Mesodermal cell (in vitro differentiated cells): ENCODE measurements at regions not wholly inside any gene's neighbourhood (a gene's known extent, or its start where the extent isn't known, plus 50 kb on each side); places are given as distances from the start of the nearest gene placed in this dataset.
"Not testable (repeated sequence)": the region's sequence is repeated elsewhere in the genome, so short reads cannot be mapped to it uniquely, and the experiment has no call there.

Experiments
- H3K27ac ChIP-seq: 2 replicates; pipeline ENCODE4 v1.7.0; 2013; ENCODE audit warnings: mild to moderate bottlenecking, low read depth, low read length, moderate library complexity; ENCODE audit not compliant: severe bottlenecking
- H3K36me3 ChIP-seq: 2 replicates; pipeline ENCODE4 v1.7.1; 2013; ENCODE audit warnings: mild to moderate bottlenecking, low read length, moderate library complexity; ENCODE audit not compliant: control insufficient read depth, insufficient read depth
- H3K4me1 ChIP-seq: one replicate; pipeline ENCODE4 v1.7.1; 2013; ENCODE audit warnings: mild to moderate bottlenecking, low read length; ENCODE audit not compliant: insufficient read depth, control insufficient read depth, poor library complexity, severe bottlenecking
- H3K4me3 ChIP-seq: 2 replicates; pipeline ENCODE4 v1.7.0; 2013; ENCODE audit warnings: low read length, control low read depth, mild to moderate bottlenecking; ENCODE audit not compliant: insufficient read depth, poor library complexity, severe bottlenecking; ENCODE audit errors: extremely low read depth
- H3K9me3 ChIP-seq: 2 replicates; pipeline ENCODE4 v1.7.1; 2013; ENCODE audit warnings: mild to moderate bottlenecking, low read length, moderate library complexity; ENCODE audit not compliant: control insufficient read depth
- WGBS, 2 experiments: methylation state at CpG; one replicate each; pipeline ENCODE4 v1.1.5; 2013; ENCODE audit warnings: missing lambda C conversion rate in 2 of 2; ENCODE audit not compliant: insufficient coverage in 2 of 2; 5-methylcytosine and 5-hydroxymethylcytosine counted together

- WGBS, 2 experiments: no CpG with 5 or more reads among the region's 3 CpGs
- Histone ChIP-seq H3K27ac (no peak overlapping the region), H3K36me3 (no peaks in the 10 kb centered on the region), H3K9me3 (no peaks in the 10 kb centered on the region), H3K4me1 (no peaks in the 10 kb centered on the region), H3K4me3 (no peak overlapping the region)
Measured at GRCh38 chr13:58655086-58655485, 1023.5 kb downstream of the PCDH17 start.

DNA sequence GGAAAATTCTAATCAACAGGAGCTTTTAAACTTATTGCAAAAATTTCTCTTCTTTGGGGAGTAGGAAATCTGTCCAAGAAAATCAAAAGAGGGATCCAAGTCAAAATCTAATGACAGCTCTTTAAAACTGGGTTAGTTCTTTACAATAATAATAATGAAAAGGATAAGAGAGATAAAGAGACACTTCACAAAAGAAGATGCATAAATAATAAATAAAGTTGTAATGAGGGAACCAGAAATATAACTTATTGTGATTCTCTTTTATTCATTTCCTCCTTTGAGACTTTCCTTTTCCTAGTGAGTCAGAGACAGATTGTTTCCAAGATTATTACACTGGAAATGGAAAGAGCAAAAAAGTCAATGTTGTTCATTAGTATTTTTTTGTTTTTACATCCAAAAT, 1029.3 kb downstream of the PCDH17 start:
- H3K36me3 ChIP-seq: no peaks in the 10 kb centered on the region
- no peak overlapping the region for H3K4me3 ChIP-seq
- H3K4me1 ChIP-seq: no peaks in the 10 kb centered on the region
- no peaks in the 10 kb centered on the region for H3K9me3 ChIP-seq
- no peak overlapping the region for H3K27ac ChIP-seq

DNA sequence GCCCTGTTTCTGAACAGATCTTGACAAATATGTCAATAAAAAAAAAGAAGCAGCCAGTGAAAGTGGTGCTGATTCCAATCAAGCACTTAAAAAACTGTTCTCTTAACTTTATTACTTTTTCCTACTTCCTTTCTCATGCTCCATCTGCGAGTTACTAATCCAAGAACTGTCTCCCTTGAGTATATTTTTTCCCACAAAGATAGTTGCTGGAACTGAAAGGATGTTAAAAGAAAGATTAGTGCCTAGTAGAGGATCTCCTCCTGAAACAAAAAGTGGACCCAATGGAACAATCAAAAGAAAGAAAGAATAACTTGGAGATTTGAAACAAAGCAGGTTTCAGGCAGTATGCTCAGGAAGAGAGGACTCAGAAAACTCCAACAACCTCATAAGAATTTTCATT, 1034.8 kb downstream of the PCDH17 start:
- no CpG with 5 or more reads among the region's 1 CpG for WGBS, 2 experiments
- H3K4me1 ChIP-seq: no peaks in the 10 kb centered on the region
- no peak overlapping the region for H3K4me3 ChIP-seq
- H3K9me3 ChIP-seq: no peaks in the 10 kb centered on the region
- H3K27ac ChIP-seq: no peak overlapping the region
- no peaks in the 10 kb centered on the region for H3K36me3 ChIP-seq

GRCh38 chr13:58667096-58667495, 1035.6 kb downstream of the PCDH17 start:
- Histone ChIP-seq H3K9me3 (no peaks in the 10 kb centered on the region), H3K27ac (no peak overlapping the region), H3K36me3 (no peaks in the 10 kb centered on the region), H3K4me1 (no peaks in the 10 kb centered on the region), H3K4me3 (no peak overlapping the region)
- 100% methylated on average over 1 of the region's 2 CpGs; no CpG with 5 or more reads in 1 of the 2 experiments for WGBS, 2 experiments

- H3K36me3 ChIP-seq: no peaks in the 10 kb centered on the region
- WGBS, 2 experiments: no CpG with 5 or more reads among the region's 4 CpGs
- no peak overlapping the region for H3K27ac ChIP-seq
- no peak overlapping the region for H3K4me3 ChIP-seq
- H3K4me1 ChIP-seq: no peaks in the 10 kb centered on the region
- H3K9me3 ChIP-seq: no peaks in the 10 kb centered on the region
Measured at GRCh38 chr13:58680115-58680514, 1048.6 kb downstream of the PCDH17 start.

- H3K27ac ChIP-seq: no peak overlapping the region
- H3K4me1 ChIP-seq: no peaks in the 10 kb centered on the region
- no peaks in the 10 kb centered on the region for H3K36me3 ChIP-seq
- WGBS, 2 experiments: 86 to 100% methylated on average over 1 to 4 of the region's 4 CpGs
- H3K4me3 ChIP-seq: no peak overlapping the region
- no peaks in the 10 kb centered on the region for H3K9me3 ChIP-seq
Measured at GRCh38 chr13:58682616-58683015, 1051.1 kb downstream of the PCDH17 start.

- H3K9me3 ChIP-seq: no peaks in the 10 kb centered on the region
- no peak overlapping the region for H3K27ac ChIP-seq
- no CpG with 5 or more reads among the region's 2 CpGs for WGBS, 2 experiments
- H3K4me3 ChIP-seq: no peak overlapping the region
- no peaks in the 10 kb centered on the region for H3K4me1 ChIP-seq
- H3K36me3 ChIP-seq: no peaks in the 10 kb centered on the region
Measured at GRCh38 chr13:58687148-58687547, 1055.6 kb downstream of the PCDH17 start.

DNA sequence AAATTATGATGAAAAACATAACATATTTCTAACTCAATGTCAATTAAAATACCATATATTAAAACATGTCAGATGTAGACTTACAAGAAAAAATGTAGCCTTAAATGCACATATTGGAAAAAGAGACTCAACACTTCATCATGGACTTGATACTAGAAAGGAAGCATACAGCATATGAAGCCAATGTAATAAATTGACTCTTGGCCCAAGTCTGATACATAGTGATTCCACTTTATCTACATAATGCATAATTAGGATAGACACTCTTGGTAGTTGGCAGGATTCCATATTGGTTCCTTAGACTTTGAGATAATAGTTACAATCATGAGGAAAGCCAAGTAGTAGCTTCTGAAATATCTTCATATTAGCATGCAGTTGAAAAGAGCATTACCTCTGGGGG, 1067.0 kb downstream of the PCDH17 start:
- Histone ChIP-seq H3K4me1 (no peaks in the 10 kb centered on the region), H3K36me3 (no peaks in the 10 kb centered on the region), H3K4me3 (no peak overlapping the region), H3K27ac (no peak overlapping the region), H3K9me3 (no peaks in the 10 kb centered on the region)

- no peaks in the 10 kb centered on the region for H3K9me3 ChIP-seq
- H3K36me3 ChIP-seq: no peaks in the 10 kb centered on the region
- H3K27ac ChIP-seq: no peak overlapping the region
- H3K4me3 ChIP-seq: no peak overlapping the region
- H3K4me1 ChIP-seq: no peaks in the 10 kb centered on the region
- 100% methylated on average over 1 of the region's 2 CpGs; no CpG with 5 or more reads in 1 of the 2 experiments for WGBS, 2 experiments
Measured at GRCh38 chr13:58704953-58705352, 1073.4 kb downstream of the PCDH17 start.

GRCh38 chr13:58706421-58706820, 1074.9 kb downstream of the PCDH17 start:
- no peaks in the 10 kb centered on the region for H3K9me3 ChIP-seq
- WGBS, 2 experiments: 75 to 84% methylated on average over 1 to 2 of the region's 2 CpGs
- no peak overlapping the region for H3K27ac ChIP-seq
- H3K4me1 ChIP-seq: no peaks in the 10 kb centered on the region
- no peak overlapping the region for H3K4me3 ChIP-seq
- no peaks in the 10 kb centered on the region for H3K36me3 ChIP-seq

DNA sequence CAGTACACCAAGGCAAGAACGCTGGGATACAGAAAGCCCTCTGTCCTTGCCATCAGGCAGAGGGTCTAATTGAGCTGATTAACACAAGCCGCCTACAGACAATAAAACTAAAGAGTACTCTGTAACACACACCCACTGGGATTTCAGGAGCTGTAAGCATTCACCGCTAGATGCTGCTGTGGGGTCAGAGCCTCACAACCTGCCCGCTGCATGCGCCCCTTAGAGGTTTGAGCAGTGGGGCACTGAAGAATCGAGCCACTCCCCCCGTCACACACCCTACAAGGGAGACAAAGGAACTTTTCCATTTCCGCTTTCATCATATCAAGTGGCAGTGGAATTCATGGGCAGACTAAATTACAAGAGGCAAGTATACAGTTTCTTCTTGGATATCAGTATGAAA, 1080.6 kb downstream of the PCDH17 start:
- no peak overlapping the region for H3K4me3 ChIP-seq
- H3K4me1 ChIP-seq: no peaks in the 10 kb centered on the region
- no peaks in the 10 kb centered on the region for H3K36me3 ChIP-seq
- H3K9me3 ChIP-seq: no peaks in the 10 kb centered on the region
- no peak overlapping the region for H3K27ac ChIP-seq
- 87 to 98% methylated on average over 4 to 7 of the region's 8 CpGs for WGBS, 2 experiments

GRCh38 chr13:58714016-58714415, 1082.5 kb downstream of the PCDH17 start:
- H3K36me3 ChIP-seq, H3K4me3 ChIP-seq, H3K9me3 ChIP-seq, H3K27ac ChIP-seq, H3K4me1 ChIP-seq: not testable (repeated sequence)
- WGBS, 2 experiments: 97% methylated on average over 11 of the region's 25 CpGs; no CpG with 5 or more reads in 1 of the 2 experiments
